ENCODE measurements at regions not wholly inside any gene's neighbourhood (a gene's known extent, or its start where the extent isn't known, plus 50 kb on each side); places are given as distances from the start of the nearest gene placed in this dataset.

DNA sequence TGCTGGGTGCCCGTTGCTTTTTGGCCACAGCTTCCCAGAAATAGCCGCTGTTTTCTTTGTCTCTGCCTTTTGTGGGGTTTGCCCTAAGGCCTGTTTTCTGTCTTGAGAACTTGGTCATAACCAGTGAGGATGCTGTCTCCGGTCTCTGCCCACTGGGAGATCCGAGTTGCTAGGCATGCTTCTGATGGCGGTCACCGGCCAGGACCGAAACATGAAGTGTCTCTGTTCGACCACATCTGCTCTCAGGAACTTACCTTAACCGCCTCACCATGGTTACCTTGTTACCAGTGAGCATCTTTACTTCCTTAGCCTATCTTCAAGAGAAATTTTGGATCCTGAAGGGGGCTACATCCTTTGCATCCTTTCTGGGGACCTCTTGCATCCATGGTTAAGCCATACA lies 91.9 kb downstream of the RTP5 start:
- TF ChIP-seq SIN3A (IDR thresholded peaks at IDR 0.05; ENCODE audit: borderline replicate concordance, insufficient read depth, low read length) (no peak), POLR2AphosphoS5 (IDR thresholded peaks at IDR 0.05; ENCODE audit: low read depth, low read length) (no peak)
